CD4-positive, alpha-beta T cell treated with Interleukin-21 for 1 hour (primary cell): ENCODE measurements at regions not wholly inside any gene's neighbourhood (a gene's known extent, or its start where the extent isn't known, plus 50 kb on each side); places are given as distances from the start of the nearest gene placed in this dataset.
"Not testable (repeated sequence)": the region's sequence is repeated elsewhere in the genome, so short reads cannot be mapped to it uniquely, and the experiment has no call there.

Experiments
- DNase-seq: peaks from one replicate; pipeline ENCODE4 v3.0.0-alpha.2; 2020

- not testable (repeated sequence) for DNase-seq
Observed at GRCh38 chr20:22967706-22968105, 67.4 kb upstream of the SSTR4 start.

- not testable (repeated sequence) for DNase-seq
Observed at GRCh38 chr20:22969031-22969430, 66.1 kb upstream of the SSTR4 start.

- not testable (repeated sequence) for DNase-seq
Observed at GRCh38 chr20:22971077-22971476, 64.0 kb upstream of the SSTR4 start.

- no peak for DNase-seq
Observed at GRCh38 chr20:22974354-22974753, 60.8 kb upstream of the SSTR4 start.

- DNase-seq: no peak
Observed at GRCh38 chr20:22977047-22977785, 57.9 kb upstream of the SSTR4 start.

- no peak for DNase-seq
Observed at GRCh38 chr20:22984008-22984407, 51.1 kb upstream of the SSTR4 start.

- DNase-seq: no peak
Observed at GRCh38 chr20:22984606-22985005, 50.5 kb upstream of the SSTR4 start.

GRCh38 chr20:22985239-22985778, 49.8 kb upstream of the SSTR4 start:
- no peak for DNase-seq
